Endometrium (tissue), 2 donors: ENCODE measurements at regions not wholly inside any gene's neighbourhood (a gene's known extent, or its start where the extent isn't known, plus 50 kb on each side); places are given as distances from the start of the nearest gene placed in this dataset.
"Not testable (repeated sequence)": the region's sequence is repeated elsewhere in the genome, so short reads cannot be mapped to it uniquely, and the experiment has no call there.

ENCODE experiments used
- FAIRE-seq: peaks from 2 replicates; lab custom pipeline; 2012; peaks lifted over from hg19 to GRCh38; lab: Jason Lieb, UNC
- donor health status: control.
- donor health status: control.

DNA sequence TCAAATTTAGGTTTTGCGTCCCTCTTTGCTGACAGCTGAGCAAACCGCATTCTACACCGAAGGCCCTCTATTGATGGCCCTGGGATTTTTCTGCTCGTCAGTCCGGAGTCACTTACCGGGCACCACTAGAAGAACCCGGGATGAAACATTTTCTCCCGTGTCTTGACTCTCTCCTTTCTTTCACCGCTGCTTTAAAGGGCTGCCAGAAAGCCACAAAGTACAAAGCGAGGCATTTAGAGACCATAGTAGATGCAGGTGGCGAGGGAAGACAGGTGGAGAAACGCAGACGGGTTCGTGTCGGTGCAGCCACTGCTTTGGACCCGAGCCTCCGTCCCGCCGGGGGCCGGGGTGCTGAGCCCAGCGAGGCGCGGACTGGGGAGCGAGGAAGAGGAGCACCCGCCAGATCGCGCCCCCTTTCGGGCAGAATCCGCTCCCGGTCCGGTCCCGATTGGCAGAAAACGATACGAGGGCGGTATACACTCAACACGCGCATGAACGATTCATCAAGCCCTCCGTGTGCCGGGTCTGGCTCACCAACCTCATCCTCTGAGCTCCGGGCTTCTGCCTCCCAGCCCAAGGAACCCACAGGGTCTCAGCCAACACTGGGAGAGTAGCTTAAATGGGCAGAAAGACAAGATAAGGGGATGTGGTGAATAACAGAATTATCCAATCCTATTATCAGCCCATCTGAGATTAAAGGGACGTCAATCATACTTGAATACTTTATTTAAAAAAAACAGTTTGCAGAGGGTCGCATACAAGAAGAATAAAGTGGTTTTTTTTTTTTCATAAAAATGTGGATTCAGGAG, 84.9 kb downstream of the TRIM27 start:
- no peak for FAIRE-seq

DNA sequence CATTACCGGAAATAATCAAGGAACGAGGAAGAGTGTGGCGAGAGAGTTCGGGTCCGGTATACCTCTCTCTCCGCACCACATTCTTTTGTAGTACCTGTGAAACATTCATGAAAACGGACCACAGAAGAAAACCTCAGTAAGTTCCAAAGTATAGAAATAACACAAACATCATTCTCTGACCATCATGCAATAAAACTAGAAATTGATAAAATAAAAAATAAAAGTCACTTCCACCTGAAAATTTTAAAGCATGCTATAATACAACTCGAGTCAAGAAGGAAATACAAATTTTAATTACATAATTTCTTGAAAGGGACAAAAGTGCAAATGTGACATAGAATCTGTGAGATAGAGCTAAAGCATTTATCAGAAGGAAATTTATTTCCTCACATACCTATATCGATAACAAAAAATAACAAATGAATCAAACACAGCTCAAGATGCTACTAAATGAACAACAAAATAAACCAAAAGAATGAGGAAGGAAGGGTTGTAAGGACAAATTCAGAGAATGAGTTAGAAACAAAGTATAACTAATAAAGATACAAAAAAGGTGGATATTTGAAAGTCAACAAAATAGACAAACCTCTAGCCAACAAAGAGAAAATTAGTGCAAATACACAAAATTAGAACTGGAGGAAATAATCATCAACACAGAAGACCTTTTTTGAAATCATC, 84.2 kb downstream of the TRIM27 start:
- FAIRE-seq = peak; percentile 31

DNA sequence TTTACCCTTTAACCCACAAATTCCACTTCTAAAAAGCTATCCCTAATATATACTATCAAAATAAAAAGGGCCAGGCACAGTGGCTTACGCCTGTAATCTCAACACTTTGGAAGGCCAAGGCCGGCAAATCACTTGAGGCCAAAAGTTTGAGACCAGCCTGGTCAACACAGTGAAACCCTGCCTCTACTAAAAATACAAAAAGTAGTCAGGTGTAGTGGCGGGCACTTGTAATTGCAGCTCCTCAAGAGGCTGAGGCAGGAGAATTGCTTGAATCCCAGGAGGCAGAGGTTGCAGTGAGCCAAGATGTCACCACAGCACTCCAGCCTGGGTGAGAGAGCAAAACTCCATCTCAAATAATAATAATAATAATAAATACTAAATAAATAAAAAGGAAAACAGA, 82.5 kb downstream of the TRIM27 start:
- no peak for FAIRE-seq

DNA sequence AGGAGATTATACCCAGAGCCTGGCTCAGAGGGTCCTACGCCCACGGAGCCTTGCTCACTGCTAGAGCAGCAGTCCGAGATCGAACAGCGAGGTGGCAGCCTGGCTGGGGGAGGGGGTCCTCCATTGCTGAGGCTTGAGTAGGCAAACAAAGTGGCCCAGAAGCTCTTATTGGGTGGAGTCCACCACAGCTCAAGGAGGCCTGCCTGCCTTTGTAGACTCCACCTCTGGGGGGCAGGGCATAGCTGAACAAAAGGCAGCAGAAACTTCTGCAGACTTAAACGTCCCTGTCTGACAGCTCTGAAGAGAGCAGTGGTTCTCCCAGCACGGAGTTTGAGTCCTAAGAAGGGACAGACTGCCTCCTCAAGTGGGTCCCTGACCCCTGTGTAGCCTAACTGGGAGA, 75.0 kb downstream of the TRIM27 start:
- not testable (repeated sequence) for FAIRE-seq
